ENCODE measurements at regions not wholly inside any gene's neighbourhood (a gene's known extent, or its start where the extent isn't known, plus 50 kb on each side); places are given as distances from the start of the nearest gene placed in this dataset.

DNA sequence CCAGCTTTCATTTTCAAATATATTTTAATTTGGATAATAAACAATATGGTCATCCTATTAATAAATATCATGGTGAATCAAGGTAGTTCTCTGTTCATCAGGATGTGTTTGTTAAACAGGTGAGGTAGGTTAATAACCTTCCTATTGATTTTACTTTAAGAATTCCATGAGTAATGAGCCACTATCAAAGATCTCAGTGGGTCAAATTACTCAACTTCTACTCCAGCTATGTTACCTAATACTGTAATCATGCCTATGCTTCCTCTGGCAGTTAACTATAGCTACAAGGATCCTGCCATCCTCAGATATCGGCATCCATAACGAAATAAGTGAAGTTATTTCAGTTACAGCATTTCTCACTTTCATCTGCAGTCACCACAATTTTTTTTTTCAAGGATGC lies 289.6 kb upstream of the SLC8A1 start:
- no peak overlapping the region for H3K4me3 ChIP-seq
- no peaks in the 10 kb centered on the region for H3K4me1 ChIP-seq
- WGBS (ENCODE audit: missing lambda C conversion rate): 3% methylated on average over 2 of the region's 2 CpGs
- POLR2A ChIA-PET: no interaction called here
- DNase-seq (ENCODE audit: low read depth in 1 of 2, low spot score in 1 of 2): no peak
- H3K4me2 ChIP-seq: no peak overlapping the region
- FAIRE-seq: no peak
- H3K27ac ChIP-seq: no peak overlapping the region
- H3K9me3 ChIP-seq: no peaks in the 10 kb centered on the region
- TF ChIP-seq NFE2L2 (conservative IDR thresholded peaks at IDR 0.05; ENCODE audit: low read length) (no peak), FOXS1 (CRISPR knock-in tag; IDR thresholded peaks at IDR 0.05) (no peak), JUN (IDR thresholded peaks at IDR 0.05) (no peak), SMC3 (IDR thresholded peaks at IDR 0.05) (no peak), RCOR1 (IDR thresholded peaks at IDR 0.05; ENCODE audit: low read depth, low read length) (no peak), FOSL2 (IDR thresholded peaks at IDR 0.05) (no peak), FOSL2 (CRISPR knock-in tag; IDR thresholded peaks at IDR 0.05) (no peak), RAD21 (conservative IDR thresholded peaks at IDR 0.05 in 1 of 2, IDR thresholded peaks at IDR 0.05 in 1 of 2) (no peak), MAFK (IDR thresholded peaks at IDR 0.05; ENCODE audit: partially characterized antibody) (no peak), ESRRA (IDR thresholded peaks at IDR 0.05; ENCODE audit: borderline replicate concordance, low read length) (no peak), POLR2A (IDR thresholded peaks at IDR 0.05; ENCODE audit: low read length) (no peak), CBX8 (IDR thresholded peaks at IDR 0.05) (no peak; the same call in 1 of the 2 replicates)
- TF ChIP-seq, protein P1, sequence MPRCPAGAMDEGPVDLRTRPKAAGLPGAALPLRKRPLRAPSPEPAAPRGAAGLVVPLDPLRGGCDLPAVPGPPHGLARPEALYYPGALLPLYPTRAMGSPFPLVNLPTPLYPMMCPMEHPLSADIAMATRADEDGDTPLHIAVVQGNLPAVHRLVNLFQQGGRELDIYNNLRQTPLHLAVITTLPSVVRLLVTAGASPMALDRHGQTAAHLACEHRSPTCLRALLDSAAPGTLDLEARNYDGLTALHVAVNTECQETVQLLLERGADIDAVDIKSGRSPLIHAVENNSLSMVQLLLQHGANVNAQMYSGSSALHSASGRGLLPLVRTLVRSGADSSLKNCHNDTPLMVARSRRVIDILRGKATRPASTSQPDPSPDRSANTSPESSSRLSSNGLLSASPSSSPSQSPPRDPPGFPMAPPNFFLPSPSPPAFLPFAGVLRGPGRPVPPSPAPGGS (IDR thresholded peaks at IDR 0.05): no peak
- TF ChIP-seq, protein P2, sequence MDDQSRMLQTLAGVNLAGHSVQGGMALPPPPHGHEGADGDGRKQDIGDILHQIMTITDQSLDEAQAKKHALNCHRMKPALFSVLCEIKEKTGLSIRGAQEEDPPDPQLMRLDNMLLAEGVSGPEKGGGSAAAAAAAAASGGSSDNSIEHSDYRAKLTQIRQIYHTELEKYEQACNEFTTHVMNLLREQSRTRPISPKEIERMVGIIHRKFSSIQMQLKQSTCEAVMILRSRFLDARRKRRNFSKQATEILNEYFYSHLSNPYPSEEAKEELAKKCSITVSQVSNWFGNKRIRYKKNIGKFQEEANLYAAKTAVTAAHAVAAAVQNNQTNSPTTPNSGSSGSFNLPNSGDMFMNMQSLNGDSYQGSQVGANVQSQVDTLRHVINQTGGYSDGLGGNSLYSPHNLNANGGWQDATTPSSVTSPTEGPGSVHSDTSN (IDR thresholded peaks at IDR 0.05): no peak
- ATAC-seq: no peak
- CTCF ChIA-PET: no interaction called here

DNA sequence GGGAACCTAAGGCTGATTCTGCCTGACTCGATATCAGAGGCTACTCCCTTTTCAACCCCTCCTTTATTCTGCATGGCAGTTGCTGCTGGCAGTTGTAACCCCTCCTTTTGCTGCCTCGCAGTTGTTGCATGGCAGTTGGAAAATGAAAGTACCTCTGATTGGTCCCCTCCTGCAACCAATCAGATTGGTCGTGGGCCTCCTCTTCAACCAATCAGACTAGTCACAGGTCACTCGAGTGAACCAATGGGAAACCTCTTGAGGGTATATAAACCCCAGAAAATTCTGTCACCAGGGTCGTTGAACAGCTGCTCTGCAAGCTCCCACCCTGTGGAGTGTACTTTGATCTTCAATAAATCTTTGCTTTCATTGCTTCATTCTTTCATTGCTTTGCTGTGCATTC lies 294.3 kb upstream of the SLC8A1 start:
- Histone ChIP-seq H3K9me3 (no peaks in the 10 kb centered on the region), H3K27ac (no peak overlapping the region), H3K4me3 (0 out of 3 replicates have a peak overlapping the region, but pooled peaks have one; percentile 18), H3K4me1 (no peaks in the 10 kb centered on the region), H3K4me2 (peak overlapping the region; percentile 43)
- CTCF ChIA-PET: no interaction called here
- DNase-seq (ENCODE audit: low read depth in 1 of 2, low spot score in 1 of 2): peak; percentile 6 to 83
- no peak for FAIRE-seq
- 2% methylated on average over 5 of the region's 5 CpGs for WGBS (ENCODE audit: missing lambda C conversion rate)
- POLR2A ChIA-PET: no interaction called here
- no peak for TF ChIP-seq POLR2AphosphoS2 (conservative IDR thresholded peaks at IDR 0.05; ENCODE audit: low read length)
- no peak for TF ChIP-seq EP300 (IDR thresholded peaks at IDR 0.05)
- TF ChIP-seq HOXB5 (CRISPR knock-in tag; IDR thresholded peaks at IDR 0.05): no peak
- TF ChIP-seq, protein P3, sequence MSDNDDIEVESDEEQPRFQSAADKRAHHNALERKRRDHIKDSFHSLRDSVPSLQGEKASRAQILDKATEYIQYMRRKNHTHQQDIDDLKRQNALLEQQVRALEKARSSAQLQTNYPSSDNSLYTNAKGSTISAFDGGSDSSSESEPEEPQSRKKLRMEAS (IDR thresholded peaks at IDR 0.05): peak; percentile 25; the same call in 1 of the 2 replicates
- peak; percentile 80 to 96 for ATAC-seq

DNA sequence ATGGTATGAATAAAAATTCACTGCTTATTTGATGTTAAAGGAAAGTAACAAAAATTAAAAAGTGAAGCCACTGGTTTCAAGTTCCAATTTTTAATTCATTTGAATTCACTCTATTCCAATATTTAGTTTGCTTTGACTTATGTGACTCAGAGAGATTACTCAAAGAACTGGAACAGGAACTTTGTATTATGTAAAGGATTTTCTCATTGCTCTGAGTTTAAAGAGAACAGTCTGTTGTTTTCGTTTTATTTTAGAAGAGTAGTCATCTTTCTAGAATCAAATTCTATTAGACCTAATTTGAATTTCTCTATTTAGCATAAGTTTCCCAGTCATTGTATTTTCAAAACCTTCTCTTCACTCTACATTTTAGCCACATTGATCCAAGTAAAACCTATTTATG lies 300.1 kb upstream of the SLC8A1 start:
- ATAC-seq (no peak), FAIRE-seq (peak; percentile 49), DNase-seq (ENCODE audit: low read depth in 1 of 2, low spot score in 1 of 2) (no peak)
- H3K4me1 ChIP-seq: no peaks in the 10 kb centered on the region
- ChIA-PET CTCF (no interaction called here), POLR2A (no interaction called here)
- no peak overlapping the region for H3K4me3 ChIP-seq
- no peak overlapping the region for H3K27ac ChIP-seq
- WGBS (ENCODE audit: missing lambda C conversion rate): 0% methylated on average over 1 of the region's 1 CpG
- H3K4me2 ChIP-seq: no peak overlapping the region
- TF ChIP-seq, protein P4, sequence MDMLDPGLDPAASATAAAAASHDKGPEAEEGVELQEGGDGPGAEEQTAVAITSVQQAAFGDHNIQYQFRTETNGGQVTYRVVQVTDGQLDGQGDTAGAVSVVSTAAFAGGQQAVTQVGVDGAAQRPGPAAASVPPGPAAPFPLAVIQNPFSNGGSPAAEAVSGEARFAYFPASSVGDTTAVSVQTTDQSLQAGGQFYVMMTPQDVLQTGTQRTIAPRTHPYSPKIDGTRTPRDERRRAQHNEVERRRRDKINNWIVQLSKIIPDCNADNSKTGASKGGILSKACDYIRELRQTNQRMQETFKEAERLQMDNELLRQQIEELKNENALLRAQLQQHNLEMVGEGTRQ (IDR thresholded peaks at IDR 0.05): no peak
- TF ChIP-seq EHF (CRISPR knock-in tag; IDR thresholded peaks at IDR 0.05) (no peak), SREBF2 (IDR thresholded peaks at IDR 0.05) (no peak), NR3C1 (IDR thresholded peaks at IDR 0.05) (no peak), RFX5 (IDR thresholded peaks at IDR 0.05) (no peak), POLR2AphosphoS2 (conservative IDR thresholded peaks at IDR 0.05; ENCODE audit: low read length) (no peak), ESRRA (IDR thresholded peaks at IDR 0.05; ENCODE audit: borderline replicate concordance, low read length) (no peak), CEBPB (IDR thresholded peaks at IDR 0.05) (no peak), MAZ (IDR thresholded peaks at IDR 0.05; ENCODE audit: borderline replicate concordance, low read depth, low read length) (no peak), ZC3H11A (IDR thresholded peaks at IDR 0.05) (no peak), HOXB13 (CRISPR knock-in tag; IDR thresholded peaks at IDR 0.05; ENCODE audit: low read depth) (no peak), FOXS1 (CRISPR knock-in tag; IDR thresholded peaks at IDR 0.05) (no peak)
- TF ChIP-seq, protein P3 (IDR thresholded peaks at IDR 0.05): no peak
- TF ChIP-seq, protein P1 (IDR thresholded peaks at IDR 0.05): no peak
- no peaks in the 10 kb centered on the region for H3K9me3 ChIP-seq

All from A549 (cell line).